ENCODE measurements at regions not wholly inside any gene's neighbourhood (a gene's known extent, or its start where the extent isn't known, plus 50 kb on each side); places are given as distances from the start of the nearest gene placed in this dataset.
"Not testable (repeated sequence)": the region's sequence is repeated elsewhere in the genome, so short reads cannot be mapped to it uniquely, and the experiment has no call there.

- no peak for DNase-seq (ENCODE audit: low read depth in 2 of 2, low spot score in 1 of 2)
These were observed 630.6 kb downstream of the QKI start for GRCh38 chr6:164045082-164045481.

- DNase-seq (ENCODE audit: low read depth in 2 of 2, low spot score in 1 of 2): not testable (repeated sequence)
These were observed 629.1 kb downstream of the QKI start for GRCh38 chr6:164043656-164044055.

- DNase-seq (ENCODE audit: low read depth in 2 of 2, low spot score in 1 of 2): no peak
These were observed 627.7 kb downstream of the QKI start for GRCh38 chr6:164042212-164042611.

- DNase-seq (ENCODE audit: low read depth in 2 of 2, low spot score in 1 of 2): no peak
These were observed 626.5 kb downstream of the QKI start for GRCh38 chr6:164040994-164041393.

GRCh38 chr6:164039954-164040375 is 625.4 kb downstream of the QKI start:
- no peak for DNase-seq (ENCODE audit: low read depth in 2 of 2, low spot score in 1 of 2)

- no peak for DNase-seq (ENCODE audit: low read depth in 2 of 2, low spot score in 1 of 2)
These were observed 622.8 kb downstream of the QKI start for GRCh38 chr6:164037171-164037870.

- no peak for DNase-seq (ENCODE audit: low read depth in 2 of 2, low spot score in 1 of 2)
These were observed 621.5 kb downstream of the QKI start for GRCh38 chr6:164035900-164036485.

GRCh38 chr6:164034602-164035140 is 620.2 kb downstream of the QKI start:
- no peak for DNase-seq (ENCODE audit: low read depth in 2 of 2, low spot score in 1 of 2)

- no peak for DNase-seq (ENCODE audit: low read depth in 2 of 2, low spot score in 1 of 2)
These were observed 610.7 kb downstream of the QKI start for GRCh38 chr6:164025180-164025579.

- DNase-seq (ENCODE audit: low read depth in 2 of 2, low spot score in 1 of 2): no peak
These were observed 609.0 kb downstream of the QKI start for GRCh38 chr6:164023535-164023934.

- DNase-seq (ENCODE audit: low read depth in 2 of 2, low spot score in 1 of 2): no peak
These were observed 608.1 kb downstream of the QKI start for GRCh38 chr6:164022632-164023031.

GRCh38 chr6:164021589-164022250 is 607.2 kb downstream of the QKI start:
- DNase-seq (ENCODE audit: low read depth in 2 of 2, low spot score in 1 of 2): no peak

GRCh38 chr6:164020142-164020541 is 605.6 kb downstream of the QKI start:
- DNase-seq (ENCODE audit: low read depth in 2 of 2, low spot score in 1 of 2): no peak

- no peak for DNase-seq (ENCODE audit: low read depth in 2 of 2, low spot score in 1 of 2)
These were observed 603.6 kb downstream of the QKI start for GRCh38 chr6:164018133-164018532.

- no peak for DNase-seq (ENCODE audit: low read depth in 2 of 2, low spot score in 1 of 2)
These were observed 601.5 kb downstream of the QKI start for GRCh38 chr6:164016056-164016455.

GRCh38 chr6:164015088-164015484 is 600.6 kb downstream of the QKI start:
- DNase-seq (ENCODE audit: low read depth in 2 of 2, low spot score in 1 of 2): no peak

- no peak for DNase-seq (ENCODE audit: low read depth in 2 of 2, low spot score in 1 of 2)
These were observed 600.0 kb downstream of the QKI start for GRCh38 chr6:164014346-164015087.

- DNase-seq (ENCODE audit: low read depth in 2 of 2, low spot score in 1 of 2): no peak
These were observed 599.1 kb downstream of the QKI start for GRCh38 chr6:164013480-164014208.

- DNase-seq (ENCODE audit: low read depth in 2 of 2, low spot score in 1 of 2): no peak
These were observed 596.8 kb downstream of the QKI start for GRCh38 chr6:164011321-164011720.

GRCh38 chr6:164010441-164011103 is 596.1 kb downstream of the QKI start:
- no peak for DNase-seq (ENCODE audit: low read depth in 2 of 2, low spot score in 1 of 2)

Data from stimulated activated CD8-positive, alpha-beta memory T cell treated with anti-CD3 and anti-CD28 coated beads, Interleukin-4, amount 100 ng/mL, for 1 hour (primary cell).